ENCODE measurements at regions not wholly inside any gene's neighbourhood (a gene's known extent, or its start where the extent isn't known, plus 50 kb on each side); places are given as distances from the start of the nearest gene placed in this dataset.
A peak's percentile ranks its signal among the peaks of the same experiment; 100 is the strongest.
"Not testable (repeated sequence)": the region's sequence is repeated elsewhere in the genome, so short reads cannot be mapped to it uniquely, and the experiment has no call there.

DNA sequence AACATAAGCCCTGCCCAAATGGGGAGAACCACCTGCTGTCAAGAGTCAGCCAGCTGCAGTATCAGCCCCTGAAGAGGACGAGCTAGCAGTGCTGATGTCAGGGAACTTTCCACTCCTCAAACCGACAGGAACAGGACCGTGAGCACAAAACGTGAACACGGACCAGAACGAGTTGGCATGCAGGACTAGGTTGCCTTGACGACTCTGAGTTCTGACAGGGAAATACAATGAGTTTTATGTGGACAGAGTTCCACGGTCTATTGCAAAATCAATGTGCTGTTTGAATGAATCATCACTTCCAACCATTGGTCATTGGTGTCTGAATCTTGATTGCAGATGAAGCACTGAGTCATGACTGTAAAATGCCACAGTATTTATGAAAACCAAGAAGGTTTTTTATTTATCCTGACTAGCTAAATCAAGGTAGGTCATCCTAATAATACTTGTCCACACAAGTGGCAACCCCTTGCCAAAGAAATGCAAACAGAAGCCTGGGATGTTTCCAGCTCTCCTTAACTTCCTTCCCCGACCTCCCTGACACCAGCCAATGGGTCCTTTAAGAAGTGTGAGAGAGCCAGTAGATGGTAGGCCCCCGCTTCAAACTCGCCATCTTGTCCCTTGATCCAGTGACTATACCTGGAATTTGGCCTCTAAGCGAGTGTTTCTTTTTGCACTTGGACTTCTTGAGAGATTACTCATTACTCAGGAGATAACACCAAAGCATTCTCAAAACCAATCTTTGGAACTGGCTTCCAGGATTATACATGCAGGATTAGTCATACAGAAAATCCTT, 119.6 kb downstream of the ASB7 start:
- DNase-seq, result peak; percentile 24 to 25

DNA sequence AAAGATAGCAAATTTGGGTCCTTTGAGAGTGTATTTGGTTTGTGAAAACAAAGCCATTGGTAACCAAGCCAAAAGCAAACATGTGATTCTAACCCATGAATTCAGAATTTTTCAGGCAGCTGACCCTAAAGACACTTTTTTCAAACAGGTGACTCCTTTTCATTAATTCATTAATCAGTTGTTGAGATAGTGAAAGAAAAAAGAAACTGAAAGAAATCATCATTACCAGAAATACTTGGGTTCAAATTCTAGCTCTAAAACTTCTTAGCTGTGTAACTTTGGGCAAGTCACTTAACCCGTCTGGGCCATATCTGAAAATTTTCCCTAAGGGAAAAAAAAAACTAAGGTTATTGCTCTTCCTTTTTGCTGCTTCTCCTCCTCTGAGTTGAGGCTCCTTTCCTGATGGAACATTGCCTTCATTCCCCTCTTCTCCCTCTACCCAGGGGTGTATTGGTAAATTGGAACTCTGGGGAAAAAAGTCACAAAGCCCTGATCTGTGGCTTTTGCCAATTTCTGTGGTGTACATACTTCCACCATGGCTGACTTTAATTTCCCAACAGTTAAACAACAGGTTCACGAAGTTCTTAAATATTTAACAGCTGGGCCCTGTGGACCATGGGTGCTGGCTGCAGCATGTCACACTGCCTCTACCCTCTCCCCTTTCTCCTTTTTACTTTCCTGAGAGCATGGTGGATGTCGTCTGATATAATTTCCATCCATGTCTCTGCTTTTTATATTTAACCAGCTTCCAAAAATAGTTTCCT, 120.3 kb downstream of the ASB7 start:
- no peak for DNase-seq

- no peak for DNase-seq
Observed at GRCh38 chr15:100723315-100723801, 121.0 kb downstream of the ASB7 start.

DNA sequence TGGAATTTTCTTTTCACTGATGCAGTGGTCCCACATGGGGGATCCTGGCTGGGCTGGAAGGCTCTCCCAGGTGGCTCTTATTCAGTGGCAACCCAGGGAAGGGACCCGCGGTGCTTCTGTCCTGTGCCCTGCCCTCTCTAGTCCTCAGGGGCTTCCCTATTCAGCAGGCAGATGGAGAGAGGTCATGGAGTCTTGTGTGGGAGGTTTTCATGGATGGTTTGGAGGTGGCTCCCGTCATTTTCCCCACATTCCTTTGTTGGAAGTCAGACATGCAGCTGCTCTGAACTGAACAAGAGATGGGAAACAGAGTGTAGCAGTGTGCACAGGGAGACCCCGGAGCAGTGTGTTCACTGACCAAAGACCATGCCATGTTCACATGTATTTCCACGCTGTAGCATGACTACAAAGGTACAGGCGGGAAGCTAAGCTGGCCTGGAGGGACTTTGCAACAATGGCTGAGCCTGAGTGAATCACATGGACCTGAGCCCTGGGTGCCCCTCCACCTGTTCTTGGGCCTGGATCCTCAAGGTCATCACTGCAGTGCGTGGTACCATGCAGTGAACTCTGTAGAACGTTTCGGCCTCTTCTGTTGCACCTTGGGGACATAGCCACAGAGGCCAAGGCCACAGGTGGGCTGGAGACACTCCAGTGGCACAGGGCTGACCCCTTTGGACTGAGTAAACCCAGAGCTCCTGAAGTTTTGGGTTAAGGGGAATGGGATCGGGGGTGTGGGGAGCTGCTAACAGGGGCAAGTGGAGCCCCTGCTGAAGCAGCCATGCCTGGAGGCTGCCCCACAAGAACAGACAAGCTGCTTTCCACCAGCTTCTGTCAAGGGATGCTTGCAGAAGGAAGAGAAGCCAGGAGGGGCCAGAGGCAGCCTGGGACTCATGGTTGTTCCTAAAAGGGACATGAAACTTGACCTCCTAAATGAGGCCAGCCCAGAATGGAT, 123.0 kb downstream of the ASB7 start:
- no peak for DNase-seq

DNA sequence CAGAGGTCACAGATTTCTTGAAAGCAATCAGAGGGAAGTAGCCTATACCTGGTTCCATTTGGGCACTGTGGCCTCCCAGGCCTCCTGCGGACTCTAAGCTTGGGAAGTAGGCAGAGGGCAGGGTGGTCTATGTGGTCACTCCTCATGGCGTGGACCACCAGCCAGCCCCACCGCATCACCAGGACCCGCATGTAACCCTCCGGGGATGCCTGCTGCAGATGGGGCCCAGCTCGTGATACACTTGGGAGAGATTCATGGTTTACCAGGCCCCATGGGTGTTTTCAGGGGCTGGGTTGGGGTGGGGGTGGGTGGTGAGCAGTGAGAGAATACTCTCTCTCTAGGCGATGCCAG, 123.7 kb downstream of the ASB7 start:
- DNase-seq, result no peak

DNA sequence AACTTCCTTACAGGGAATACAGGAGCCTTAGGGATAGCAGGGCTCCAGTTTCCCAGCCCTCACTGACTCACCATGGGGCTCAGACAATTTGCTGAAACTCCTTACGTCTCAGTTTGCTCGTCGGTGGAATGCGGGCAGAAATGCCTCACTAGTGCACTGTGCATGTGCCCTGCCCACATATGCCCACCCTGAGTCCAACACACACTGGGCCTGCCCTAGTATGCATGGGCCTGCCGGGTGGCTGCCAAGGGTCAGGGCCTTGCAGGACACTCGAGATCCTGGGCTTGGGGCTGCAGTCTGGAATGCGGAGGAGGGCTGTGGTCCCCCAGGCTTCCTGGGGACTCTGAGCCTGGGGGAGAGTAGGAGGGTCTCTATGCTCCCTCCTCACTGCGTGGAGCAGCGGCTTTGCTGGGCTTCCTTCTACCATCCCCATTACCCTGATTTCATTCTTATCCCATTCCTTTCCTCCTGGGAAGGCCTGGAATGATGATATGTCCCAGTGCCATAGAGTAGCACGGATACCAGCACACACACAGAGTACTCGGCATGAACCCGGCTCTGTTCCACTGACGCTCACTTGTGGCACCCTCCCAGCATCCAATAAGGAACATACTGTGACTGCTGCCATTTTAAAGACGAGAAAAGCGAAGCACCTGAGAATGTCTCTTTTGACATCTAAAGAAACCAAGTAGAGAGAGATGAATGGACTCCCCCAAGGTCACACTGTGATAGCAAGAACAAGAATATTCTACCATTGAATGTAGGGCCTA, 124.2 kb downstream of the ASB7 start:
- no peak for DNase-seq

GRCh38 chr15:100727291-100727851, 125.0 kb downstream of the ASB7 start:
- DNase-seq, result no peak

GRCh38 chr15:100728371-100729201, 126.2 kb downstream of the ASB7 start:
- DNase-seq, result no peak

DNA sequence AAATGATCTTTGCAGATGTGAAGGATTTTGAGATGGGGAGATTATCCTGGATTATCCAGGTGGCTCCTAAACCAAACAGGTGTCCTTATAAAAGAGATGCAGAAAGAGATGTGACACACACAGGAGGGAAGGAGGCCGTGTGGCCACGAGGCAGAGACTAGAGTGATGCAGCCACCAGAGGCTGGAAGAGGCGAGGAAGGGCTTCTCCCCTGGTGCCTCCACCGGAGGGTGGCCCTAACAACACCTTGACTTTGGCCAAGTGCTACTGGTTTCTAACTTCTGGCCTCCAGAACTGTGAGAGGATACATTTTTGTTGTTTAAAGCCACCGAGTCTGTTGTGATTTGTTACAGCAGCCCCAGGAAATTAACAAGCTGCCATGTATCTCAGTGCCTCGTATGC, 127.1 kb downstream of the ASB7 start:
- no peak for DNase-seq

GRCh38 chr15:100730129-100730528, 127.7 kb downstream of the ASB7 start:
- no peak for DNase-seq

- DNase-seq, result no peak
Observed at GRCh38 chr15:100730655-100731266, 128.4 kb downstream of the ASB7 start.

DNA sequence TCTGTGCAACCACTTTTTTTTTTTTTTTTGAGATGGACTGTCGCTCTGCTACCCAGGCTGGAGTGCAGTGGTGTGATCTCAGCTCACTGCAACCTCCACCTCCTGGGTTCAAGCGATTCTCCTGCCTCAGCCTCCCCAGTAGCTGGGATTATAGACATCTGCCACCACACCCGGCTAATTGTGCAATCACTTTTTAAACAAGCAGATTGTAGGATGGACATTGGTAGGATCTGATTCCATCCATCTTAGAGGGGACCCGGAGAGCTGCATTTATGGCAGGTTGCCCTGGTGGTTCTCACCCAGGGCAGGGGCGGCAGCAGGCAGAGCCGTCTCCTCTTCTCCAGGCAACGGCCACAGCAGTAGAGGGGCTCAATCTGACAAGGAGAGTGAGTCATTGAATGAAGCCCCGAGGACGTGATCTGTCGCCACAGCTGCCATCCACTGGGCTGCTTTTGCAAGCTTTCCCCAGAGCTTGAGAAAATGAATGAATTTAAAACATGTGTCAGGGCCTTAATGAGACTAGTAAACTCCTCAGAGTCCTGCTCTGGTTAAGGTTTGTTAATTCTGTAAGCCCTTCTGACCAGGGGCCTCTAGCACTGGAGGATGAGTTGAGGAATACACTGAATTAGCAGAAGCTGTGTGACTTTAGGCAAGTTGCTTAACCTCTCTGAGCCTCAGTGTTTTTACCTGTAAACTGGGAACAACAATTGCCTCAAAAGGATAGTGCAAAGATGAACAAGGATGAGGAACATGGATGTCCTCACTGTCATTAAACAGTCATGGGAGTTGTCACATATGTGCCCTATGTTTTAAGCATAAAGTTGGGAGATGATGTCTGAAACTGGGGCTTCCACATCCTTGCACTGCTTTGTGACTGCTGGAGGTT, 129.1 kb downstream of the ASB7 start:
- no peak for DNase-seq

- DNase-seq, result no peak
Observed at GRCh38 chr15:100732211-100733055, 130.0 kb downstream of the ASB7 start.

- DNase-seq, result no peak
Observed at GRCh38 chr15:100733101-100733842, 130.9 kb downstream of the ASB7 start.

GRCh38 chr15:100733843-100734185, 131.4 kb downstream of the ASB7 start:
- not testable (repeated sequence) for DNase-seq

DNA sequence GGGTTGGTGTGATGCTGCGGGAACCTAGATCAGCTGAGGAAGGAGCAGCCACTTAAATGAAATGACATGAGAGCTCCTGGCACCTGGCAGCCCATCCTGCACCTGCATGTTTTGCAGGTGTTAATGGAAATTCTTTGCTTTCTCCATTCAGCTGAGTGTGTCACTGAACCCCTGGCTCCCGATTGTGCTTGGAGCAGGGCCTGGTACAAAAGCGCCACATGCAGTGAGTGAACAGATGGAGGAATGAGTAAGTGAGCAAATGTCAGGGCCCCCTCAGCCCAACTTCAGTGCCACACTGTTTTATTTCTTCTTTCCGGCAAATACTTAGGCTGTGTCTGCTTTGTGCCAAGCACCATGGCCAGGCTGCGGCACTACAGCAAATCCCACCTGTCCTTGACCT, 132.2 kb downstream of the ASB7 start:
- no peak for DNase-seq

DNA sequence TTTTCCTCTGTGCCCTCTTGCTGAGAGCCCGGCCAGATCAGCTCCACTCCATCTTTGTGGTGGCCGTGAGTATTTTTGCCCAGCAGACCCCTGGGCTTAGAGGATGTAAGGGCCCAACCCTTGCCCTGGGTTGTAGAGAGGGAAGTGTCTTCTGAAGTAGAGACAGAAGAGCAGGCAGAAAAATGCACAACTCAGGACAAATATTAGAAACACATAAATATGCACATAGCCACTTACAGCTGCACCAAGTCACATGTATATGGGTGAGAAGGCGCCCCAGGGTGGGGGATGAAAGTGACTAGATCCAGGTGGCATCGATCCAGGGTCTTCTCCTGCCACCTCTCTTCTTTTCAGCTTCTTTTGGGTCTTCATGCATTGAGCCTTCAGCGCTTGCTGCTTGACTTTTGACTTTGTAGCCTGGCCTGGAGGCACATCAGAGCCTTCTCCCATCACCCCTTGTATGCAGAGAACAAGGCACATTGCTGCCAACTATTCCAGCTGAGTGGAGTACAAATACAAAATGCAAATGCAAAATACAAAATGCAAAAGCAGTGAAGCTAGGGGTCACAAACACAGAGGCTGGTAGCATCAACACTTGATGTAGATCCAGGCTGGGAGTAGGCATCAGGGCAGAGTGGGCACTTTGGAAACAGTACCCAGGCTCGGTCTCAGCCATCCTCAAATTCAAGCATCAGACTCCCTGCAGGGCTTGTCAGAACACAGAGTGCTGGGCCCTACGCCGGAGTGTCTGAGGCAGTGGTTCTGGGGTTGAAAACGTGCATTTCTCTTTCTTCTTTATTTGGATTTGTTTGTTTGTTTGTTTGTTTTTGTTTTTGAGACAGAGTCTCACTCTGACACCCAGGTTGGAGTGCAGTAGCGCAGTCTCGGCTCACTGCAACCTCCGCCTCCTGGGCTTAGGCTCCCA, 133.0 kb downstream of the ASB7 start:
- no peak for DNase-seq
